SU-DHL-6 (cell line): ENCODE measurements at regions not wholly inside any gene's neighbourhood (a gene's known extent, or its start where the extent isn't known, plus 50 kb on each side); places are given as distances from the start of the nearest gene placed in this dataset.

Source experiments
- EZH2phosphoT487 ChIP-seq: fragments of 200-600 bp; sonication (generic), shearing (Covaris generic); conservative IDR thresholded peaks from 2 replicates; pipeline ENCODE4 v1.6.1; 2018; ENCODE audit warnings: mild to moderate bottlenecking, antibody characterized with exemption, low read length, moderate library complexity, mixed read lengths
- TF ChIP-seq, protein P1 (sequence below): fragments of 200-600 bp; sonication (generic); IDR thresholded peaks from one replicate; pipeline ENCODE4 v1.5.1; 2017; ENCODE audit warnings: antibody characterized with exemption, mild to moderate bottlenecking, low read length, moderate library complexity; ENCODE audit not compliant: insufficient read depth, poor library complexity, severe bottlenecking

DNA sequence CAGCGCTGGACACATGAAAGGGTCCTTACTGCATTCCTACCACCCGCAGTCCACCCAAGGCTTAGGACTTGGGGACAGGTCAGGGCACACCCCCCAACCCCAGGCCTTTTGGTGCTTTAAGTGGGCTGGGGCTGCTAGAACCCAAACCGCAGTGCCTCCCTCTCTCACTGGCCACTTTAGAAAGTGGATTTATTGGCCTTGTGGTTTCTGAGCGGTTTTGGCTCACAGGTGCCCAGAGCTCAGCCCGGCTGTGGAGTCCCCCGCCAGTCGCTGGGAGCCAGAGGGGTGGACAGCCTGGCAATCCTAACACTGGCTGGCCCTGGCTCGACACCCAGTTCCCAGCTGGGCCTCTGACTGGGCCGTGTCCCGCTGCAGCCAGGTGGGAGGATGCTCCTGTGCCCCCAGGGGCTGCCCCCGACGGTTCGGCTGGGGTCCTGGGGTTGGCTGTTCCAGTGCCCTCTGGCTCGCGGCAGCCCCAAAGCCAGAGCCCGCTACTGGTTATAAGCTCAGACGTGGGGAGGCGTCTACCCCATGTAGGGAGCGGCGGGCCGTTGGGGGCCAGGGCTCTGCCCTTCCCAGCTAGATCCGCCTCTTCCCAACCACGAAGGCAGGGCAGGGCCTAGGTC is 65.2 kb upstream of the RNU6ATAC start:
- TF ChIP-seq, protein P1, sequence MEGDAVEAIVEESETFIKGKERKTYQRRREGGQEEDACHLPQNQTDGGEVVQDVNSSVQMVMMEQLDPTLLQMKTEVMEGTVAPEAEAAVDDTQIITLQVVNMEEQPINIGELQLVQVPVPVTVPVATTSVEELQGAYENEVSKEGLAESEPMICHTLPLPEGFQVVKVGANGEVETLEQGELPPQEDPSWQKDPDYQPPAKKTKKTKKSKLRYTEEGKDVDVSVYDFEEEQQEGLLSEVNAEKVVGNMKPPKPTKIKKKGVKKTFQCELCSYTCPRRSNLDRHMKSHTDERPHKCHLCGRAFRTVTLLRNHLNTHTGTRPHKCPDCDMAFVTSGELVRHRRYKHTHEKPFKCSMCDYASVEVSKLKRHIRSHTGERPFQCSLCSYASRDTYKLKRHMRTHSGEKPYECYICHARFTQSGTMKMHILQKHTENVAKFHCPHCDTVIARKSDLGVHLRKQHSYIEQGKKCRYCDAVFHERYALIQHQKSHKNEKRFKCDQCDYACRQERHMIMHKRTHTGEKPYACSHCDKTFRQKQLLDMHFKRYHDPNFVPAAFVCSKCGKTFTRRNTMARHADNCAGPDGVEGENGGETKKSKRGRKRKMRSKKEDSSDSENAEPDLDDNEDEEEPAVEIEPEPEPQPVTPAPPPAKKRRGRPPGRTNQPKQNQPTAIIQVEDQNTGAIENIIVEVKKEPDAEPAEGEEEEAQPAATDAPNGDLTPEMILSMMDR = no peak
- TF ChIP-seq EZH2phosphoT487 = no peak
